ENCODE measurements at regions not wholly inside any gene's neighbourhood (a gene's known extent, or its start where the extent isn't known, plus 50 kb on each side); places are given as distances from the start of the nearest gene placed in this dataset.

DNA sequence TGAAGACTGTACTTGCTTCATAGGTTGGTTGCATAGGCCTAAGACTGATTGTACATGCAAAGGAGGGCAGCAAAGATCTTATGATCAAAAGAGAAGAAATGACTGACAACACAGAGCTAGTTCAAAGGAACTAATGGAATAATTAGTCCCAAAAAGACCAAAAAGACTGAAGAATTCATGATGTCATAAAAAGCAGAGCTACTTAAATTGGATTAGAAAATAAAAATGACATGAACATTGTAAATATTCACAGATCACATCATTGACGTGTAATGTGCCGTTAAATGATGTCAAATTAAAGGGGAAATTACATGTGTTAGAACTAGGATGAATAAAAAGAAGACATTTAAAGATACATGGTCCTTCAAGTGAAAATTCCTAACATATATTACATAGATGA, 616.8 kb downstream of the NR4A2 start:
- Histone ChIP-seq H3K9me3 (no peaks in the 10 kb centered on the region), H3K27me3 (no peaks in the 10 kb centered on the region), H3K27ac (no peak overlapping the region), H3K4me3 (no peak overlapping the region), H3K4me1 (ENCODE audit: insufficient read depth) (no peaks in the 10 kb centered on the region), H3K36me3 (no peaks in the 10 kb centered on the region)
- no peak for DNase-seq
- intact Hi-C loops (cut with DNase I) = no loop called here
- WGBS, 3 donors = 91 to 93% (median 93%) methylated on average over 2 of the region's 2 CpGs
- TF ChIP-seq POLR2A (IDR thresholded peaks at IDR 0.05) (no peak), EP300 (IDR thresholded peaks at IDR 0.05) (no peak)
- TF ChIP-seq, protein P1, sequence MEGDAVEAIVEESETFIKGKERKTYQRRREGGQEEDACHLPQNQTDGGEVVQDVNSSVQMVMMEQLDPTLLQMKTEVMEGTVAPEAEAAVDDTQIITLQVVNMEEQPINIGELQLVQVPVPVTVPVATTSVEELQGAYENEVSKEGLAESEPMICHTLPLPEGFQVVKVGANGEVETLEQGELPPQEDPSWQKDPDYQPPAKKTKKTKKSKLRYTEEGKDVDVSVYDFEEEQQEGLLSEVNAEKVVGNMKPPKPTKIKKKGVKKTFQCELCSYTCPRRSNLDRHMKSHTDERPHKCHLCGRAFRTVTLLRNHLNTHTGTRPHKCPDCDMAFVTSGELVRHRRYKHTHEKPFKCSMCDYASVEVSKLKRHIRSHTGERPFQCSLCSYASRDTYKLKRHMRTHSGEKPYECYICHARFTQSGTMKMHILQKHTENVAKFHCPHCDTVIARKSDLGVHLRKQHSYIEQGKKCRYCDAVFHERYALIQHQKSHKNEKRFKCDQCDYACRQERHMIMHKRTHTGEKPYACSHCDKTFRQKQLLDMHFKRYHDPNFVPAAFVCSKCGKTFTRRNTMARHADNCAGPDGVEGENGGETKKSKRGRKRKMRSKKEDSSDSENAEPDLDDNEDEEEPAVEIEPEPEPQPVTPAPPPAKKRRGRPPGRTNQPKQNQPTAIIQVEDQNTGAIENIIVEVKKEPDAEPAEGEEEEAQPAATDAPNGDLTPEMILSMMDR (IDR thresholded peaks at IDR 0.05) = no peak

DNA sequence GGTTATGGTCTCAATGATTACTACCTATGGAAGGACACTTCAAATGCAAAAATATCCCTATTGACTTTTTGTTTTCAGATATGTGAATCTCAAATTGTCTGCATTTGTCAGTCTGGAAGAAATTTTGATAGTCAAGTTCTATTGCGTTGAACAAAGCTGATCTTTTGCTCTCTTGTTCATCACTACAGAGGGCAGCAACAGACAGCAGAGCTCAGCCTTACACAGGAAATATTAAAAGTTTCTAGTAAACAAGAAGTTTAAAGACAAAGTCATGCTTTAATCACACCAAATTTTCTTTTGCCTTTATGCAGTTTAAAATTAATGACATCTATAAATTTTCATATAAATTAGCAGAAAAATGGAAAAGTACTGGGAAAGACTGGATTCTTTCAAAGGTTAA, 617.5 kb downstream of the NR4A2 start:
- H3K9me3 ChIP-seq = no peaks in the 10 kb centered on the region
- DNase-seq = no peak
- no peaks in the 10 kb centered on the region for H3K27me3 ChIP-seq
- H3K4me3 ChIP-seq = no peak overlapping the region
- H3K27ac ChIP-seq = no peak overlapping the region
- 6 to 20% (median 12%) methylated on average over 1 of the region's 1 CpG for WGBS, 3 donors
- H3K36me3 ChIP-seq = no peaks in the 10 kb centered on the region
- no peaks in the 10 kb centered on the region for H3K4me1 ChIP-seq (ENCODE audit: insufficient read depth)
- intact Hi-C loops (cut with DNase I) = no loop called here
- TF ChIP-seq EP300 (IDR thresholded peaks at IDR 0.05) (no peak), POLR2A (IDR thresholded peaks at IDR 0.05) (no peak)
- TF ChIP-seq, protein P1 (IDR thresholded peaks at IDR 0.05) = no peak

DNA sequence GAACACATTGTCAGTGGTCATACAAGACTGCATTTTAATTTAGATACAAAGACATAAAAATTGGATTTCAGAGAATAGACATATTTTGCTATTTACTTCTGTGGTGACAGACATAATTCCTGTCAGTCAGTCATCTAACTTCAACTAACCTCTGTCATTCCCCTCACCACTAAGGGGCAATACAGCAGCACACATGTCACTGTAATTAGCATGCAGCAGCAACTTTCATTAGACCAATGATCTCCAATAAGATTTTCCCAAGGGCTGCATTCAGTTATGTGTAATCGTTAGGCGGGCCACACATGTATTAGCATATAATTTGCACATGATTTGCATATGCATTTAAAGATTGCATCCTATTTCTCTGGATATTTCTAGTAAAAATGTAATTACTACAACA, 624.5 kb downstream of the NR4A2 start:
- H3K27ac ChIP-seq = no peak overlapping the region
- H3K27me3 ChIP-seq = no peaks in the 10 kb centered on the region
- TF ChIP-seq POLR2A (IDR thresholded peaks at IDR 0.05) (no peak), EP300 (IDR thresholded peaks at IDR 0.05) (no peak)
- TF ChIP-seq, protein P1 (IDR thresholded peaks at IDR 0.05) = no peak
- 78 to 82% (median 79%) methylated on average over 2 of the region's 2 CpGs for WGBS, 3 donors
- intact Hi-C loops (cut with DNase I) = no loop called here
- no peaks in the 10 kb centered on the region for H3K4me1 ChIP-seq (ENCODE audit: insufficient read depth)
- H3K4me3 ChIP-seq = no peak overlapping the region
- DNase-seq = no peak
- H3K9me3 ChIP-seq = no peaks in the 10 kb centered on the region
- no peaks in the 10 kb centered on the region for H3K36me3 ChIP-seq

DNA sequence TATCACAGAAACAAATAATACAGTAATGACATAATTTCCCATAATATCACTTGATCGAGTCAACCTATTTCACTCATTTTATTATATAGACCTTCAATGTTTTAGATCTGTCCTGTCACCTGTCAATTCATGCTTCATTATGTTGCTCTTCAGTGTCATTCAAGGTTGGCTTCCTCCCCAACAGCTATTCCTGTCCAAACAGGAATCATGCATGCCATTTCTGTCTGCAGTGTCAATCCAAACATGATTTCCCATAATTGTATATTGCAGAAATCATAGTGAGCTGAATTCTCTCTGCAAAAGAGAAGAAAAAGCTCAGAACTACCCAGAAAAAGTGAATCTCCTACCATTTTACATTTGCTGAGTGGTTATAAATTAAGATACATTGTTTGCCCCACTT, 628.6 kb downstream of the NR4A2 start:
- TF ChIP-seq, protein P1 (IDR thresholded peaks at IDR 0.05) = no peak
- TF ChIP-seq POLR2A (IDR thresholded peaks at IDR 0.05) (no peak), EP300 (IDR thresholded peaks at IDR 0.05) (no peak)
- no peak overlapping the region for H3K27ac ChIP-seq
- H3K4me3 ChIP-seq = no peak overlapping the region
- no peaks in the 10 kb centered on the region for H3K27me3 ChIP-seq
- H3K4me1 ChIP-seq (ENCODE audit: insufficient read depth) = no peaks in the 10 kb centered on the region
- no peaks in the 10 kb centered on the region for H3K36me3 ChIP-seq
- intact Hi-C loops (cut with DNase I) = no loop called here
- no peaks in the 10 kb centered on the region for H3K9me3 ChIP-seq
- DNase-seq = no peak
- 92 to 100% (median 96%) methylated on average over 1 of the region's 1 CpG for WGBS, 3 donors

DNA sequence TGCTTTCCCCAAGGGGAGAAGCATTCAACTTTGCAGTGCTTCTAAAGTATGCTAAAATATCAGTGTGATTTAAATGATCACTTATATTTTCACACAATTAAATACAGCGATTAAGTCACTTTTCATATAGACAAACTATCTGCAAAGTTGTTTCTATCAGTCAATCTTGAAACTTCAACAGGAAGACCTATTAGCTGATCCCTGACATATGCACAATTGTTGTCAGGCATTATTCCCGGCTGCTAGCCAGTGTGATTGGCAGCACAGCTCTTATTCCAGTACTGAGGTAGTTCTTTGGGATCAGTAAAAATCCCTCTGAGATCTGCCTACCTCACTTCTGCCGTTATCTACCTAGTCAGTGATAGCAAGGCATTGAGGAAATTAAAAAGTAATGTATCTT, 629.5 kb downstream of the NR4A2 start:
- TF ChIP-seq EP300 (IDR thresholded peaks at IDR 0.05) = no peak
- TF ChIP-seq, protein P1 (IDR thresholded peaks at IDR 0.05) = no peak
- TF ChIP-seq POLR2A (IDR thresholded peaks at IDR 0.05) = no peak
- 89 to 92% (median 91%) methylated on average over 3 of the region's 3 CpGs for WGBS, 3 donors

More for the DNA sequence above, 629.5 kb downstream of the NR4A2 start:
- Histone ChIP-seq H3K36me3 (no peaks in the 10 kb centered on the region), H3K4me1 (ENCODE audit: insufficient read depth) (no peaks in the 10 kb centered on the region), H3K4me3 (no peak overlapping the region), H3K27me3 (no peaks in the 10 kb centered on the region), H3K27ac (no peak overlapping the region), H3K9me3 (no peaks in the 10 kb centered on the region)
- DNase-seq = no peak
- intact Hi-C loops (cut with DNase I) = no loop called here

Data from ovary (tissue), 7 donors.